ENCODE measurements at regions not wholly inside any gene's neighbourhood (a gene's known extent, or its start where the extent isn't known, plus 50 kb on each side); places are given as distances from the start of the nearest gene placed in this dataset.

DNA sequence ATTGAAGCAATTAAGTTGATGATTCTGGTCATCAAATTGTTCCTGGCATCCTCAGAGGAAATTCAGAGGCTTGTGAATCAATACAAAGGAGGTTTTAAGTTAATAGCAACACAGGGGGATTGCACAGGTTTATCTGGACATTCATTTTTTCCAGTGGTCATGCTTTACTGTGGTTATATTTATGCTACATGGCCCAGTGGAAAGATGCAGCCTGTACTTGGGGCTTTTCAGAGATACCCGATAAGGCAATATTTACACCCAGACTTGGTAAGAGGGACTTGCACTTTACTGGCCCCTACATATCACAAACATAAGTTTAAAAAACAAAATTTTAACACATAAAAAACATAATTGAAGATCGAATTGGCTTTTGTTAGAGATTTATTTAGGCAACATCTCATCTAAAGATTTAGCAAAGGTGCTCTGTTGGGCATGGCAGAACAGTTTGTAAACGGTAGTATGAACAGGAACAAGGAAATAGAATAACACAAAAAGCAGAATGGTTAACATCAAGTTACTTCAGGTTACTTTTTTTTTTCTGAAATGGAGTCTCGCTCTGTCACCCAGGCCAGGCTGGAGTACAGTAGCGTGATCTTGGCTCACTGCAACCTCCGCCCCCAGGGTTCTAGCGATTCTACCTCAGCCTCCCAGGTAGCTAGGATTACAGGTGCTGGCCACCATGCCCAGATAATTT, 49.7 kb upstream of the GLDC start:
- H3K36me3 Mint-ChIP-seq (ENCODE audit: low read depth): no peaks in the 10 kb centered on the region
- ChIA-PET POLR2A (no interaction called here), CTCF (interaction anchor here (0.9 kb wide), 1 partner anchor 14 kb away, joined by 3 read pairs; no protein-coding TSS in a partner anchor)
- Histone ChIP-seq H3K9me3 (ENCODE audit: control insufficient read depth in 1 of 2, insufficient read depth in 1 of 2, low read length in 2 of 2) (no peaks in the 10 kb centered on the region), H3K27ac (ENCODE audit: low read depth in 1 of 2, low read length in 2 of 2) (no peak overlapping the region), H3K27me3 (ENCODE audit: control insufficient read depth in 1 of 2, insufficient read depth in 2 of 2, low read length in 2 of 2) (no peaks in the 10 kb centered on the region), H3K4me1 (ENCODE audit: insufficient read depth, low read length) (no peaks in the 10 kb centered on the region), H3K4me3 (ENCODE audit: low read length) (no peak overlapping the region), H3K36me3 (ENCODE audit: insufficient read depth, low read length) (no peaks in the 10 kb centered on the region)
- no peaks in the 10 kb centered on the region for H3K27me3 Mint-ChIP-seq
- no peaks in the 10 kb centered on the region for H3K9me3 Mint-ChIP-seq
- DNase-seq (no peak), ATAC-seq (ENCODE audit: poor library complexity) (no peak)
- H3K27ac Mint-ChIP-seq: no peak overlapping the region
- H3K4me1 Mint-ChIP-seq (ENCODE audit: low read depth): no peaks in the 10 kb centered on the region
- no peak overlapping the region for H3K4me3 Mint-ChIP-seq
- intact Hi-C loops (cut with DNase I, micrococcal nuclease): no loop called here
- TF ChIP-seq, protein P1, sequence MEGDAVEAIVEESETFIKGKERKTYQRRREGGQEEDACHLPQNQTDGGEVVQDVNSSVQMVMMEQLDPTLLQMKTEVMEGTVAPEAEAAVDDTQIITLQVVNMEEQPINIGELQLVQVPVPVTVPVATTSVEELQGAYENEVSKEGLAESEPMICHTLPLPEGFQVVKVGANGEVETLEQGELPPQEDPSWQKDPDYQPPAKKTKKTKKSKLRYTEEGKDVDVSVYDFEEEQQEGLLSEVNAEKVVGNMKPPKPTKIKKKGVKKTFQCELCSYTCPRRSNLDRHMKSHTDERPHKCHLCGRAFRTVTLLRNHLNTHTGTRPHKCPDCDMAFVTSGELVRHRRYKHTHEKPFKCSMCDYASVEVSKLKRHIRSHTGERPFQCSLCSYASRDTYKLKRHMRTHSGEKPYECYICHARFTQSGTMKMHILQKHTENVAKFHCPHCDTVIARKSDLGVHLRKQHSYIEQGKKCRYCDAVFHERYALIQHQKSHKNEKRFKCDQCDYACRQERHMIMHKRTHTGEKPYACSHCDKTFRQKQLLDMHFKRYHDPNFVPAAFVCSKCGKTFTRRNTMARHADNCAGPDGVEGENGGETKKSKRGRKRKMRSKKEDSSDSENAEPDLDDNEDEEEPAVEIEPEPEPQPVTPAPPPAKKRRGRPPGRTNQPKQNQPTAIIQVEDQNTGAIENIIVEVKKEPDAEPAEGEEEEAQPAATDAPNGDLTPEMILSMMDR (IDR thresholded peaks at IDR 0.05): no peak
